ENCODE measurements at regions not wholly inside any gene's neighbourhood (a gene's known extent, or its start where the extent isn't known, plus 50 kb on each side); places are given as distances from the start of the nearest gene placed in this dataset.

- intact Hi-C loops (cut with DNase I), result loop anchor here in 1 of 4 donors (10.0 kb wide), 1 partner anchor 48 kb away; no protein-coding TSS in a partner anchor
- WGBS, result 63% methylated on average over 13 of the region's 13 CpGs
Observed at GRCh38 chrX:68892651-68893050, 63.8 kb downstream of the EFNB1 start.

GRCh38 chrX:68892134-68892533 is 63.3 kb downstream of the EFNB1 start:
- intact Hi-C loops (cut with DNase I), result loop anchor here in 1 of 4 donors (10.0 kb wide), 1 partner anchor 47 kb away; no protein-coding TSS in a partner anchor
- H3K9me3 ChIP-seq (ENCODE audit: control insufficient read depth, low read length), result no peaks in the 10 kb centered on the region
- no peak overlapping the region for H3K4me3 ChIP-seq (ENCODE audit: low read length)
- no peak for ATAC-seq
- WGBS, result 92% methylated on average over 2 of the region's 2 CpGs
- H3K27ac ChIP-seq (ENCODE audit: low read length), result no peak overlapping the region
- DNase-seq, result no peak
- H3K27me3 ChIP-seq (ENCODE audit: control insufficient read depth, insufficient read depth), result no peaks in the 10 kb centered on the region
- peaks cover 10% of the 10 kb centered on the region for H3K4me1 ChIP-seq (ENCODE audit: control insufficient read depth, insufficient read depth, low read length)

More at GRCh38 chrX:68892651-68893050, 63.8 kb downstream of the EFNB1 start:
- H3K27ac ChIP-seq (ENCODE audit: low read length), result no peak overlapping the region
- ATAC-seq (no peak), DNase-seq (no peak)
- peaks cover 13% of the 10 kb centered on the region for H3K4me1 ChIP-seq (ENCODE audit: control insufficient read depth, insufficient read depth, low read length)
- H3K27me3 ChIP-seq (ENCODE audit: control insufficient read depth, insufficient read depth), result no peaks in the 10 kb centered on the region
- no peaks in the 10 kb centered on the region for H3K9me3 ChIP-seq (ENCODE audit: control insufficient read depth, low read length)
- no peak overlapping the region for H3K4me3 ChIP-seq (ENCODE audit: low read length)

Data from right cardiac atrium (tissue), 5 donors.